MM.1S (cell line): ENCODE measurements at regions not wholly inside any gene's neighbourhood (a gene's known extent, or its start where the extent isn't known, plus 50 kb on each side); places are given as distances from the start of the nearest gene placed in this dataset.

Source experiments
- EZH2 ChIP-seq: fragments of 300-600 bp; sonication (generic); optimal IDR thresholded peaks from 2 replicates; pipeline ENCODE3; 2017; ENCODE audit warnings: low read depth, mild to moderate bottlenecking, antibody characterized with exemption, low read length, mixed read lengths
- EZH2phosphoT487 ChIP-seq: fragments of 300-600 bp; sonication (generic); IDR thresholded peaks from 2 replicates; pipeline ENCODE4 v1.6.1; 2018; ENCODE audit warnings: antibody characterized with exemption, low read length
- TF ChIP-seq, protein P1 (sequence below): fragments of 300-600 bp; sonication (generic); IDR thresholded peaks from 2 replicates; pipeline ENCODE4 v1.5.1; 2016; ENCODE audit warnings: antibody characterized with exemption, low read length, mixed read lengths

DNA sequence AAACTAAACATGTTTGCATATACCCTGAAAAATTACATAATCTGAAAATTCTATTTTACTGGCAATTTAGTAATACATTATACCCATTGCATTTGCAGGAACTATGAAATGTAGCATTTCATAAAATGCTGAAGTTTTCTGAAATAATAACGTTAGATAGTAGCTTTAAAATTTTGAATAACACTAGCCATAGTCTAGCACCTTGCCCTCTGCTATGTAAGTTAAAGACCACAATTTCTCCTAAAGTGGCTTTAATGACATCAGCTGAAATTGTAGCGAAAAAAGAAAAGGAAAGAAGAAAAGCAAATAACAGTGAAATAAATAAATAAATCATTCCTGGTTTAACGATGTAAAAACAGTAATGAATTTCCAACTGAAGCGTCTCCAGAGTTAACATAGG is 172.8 kb upstream of the RASA1 start:
- TF ChIP-seq, protein P1, sequence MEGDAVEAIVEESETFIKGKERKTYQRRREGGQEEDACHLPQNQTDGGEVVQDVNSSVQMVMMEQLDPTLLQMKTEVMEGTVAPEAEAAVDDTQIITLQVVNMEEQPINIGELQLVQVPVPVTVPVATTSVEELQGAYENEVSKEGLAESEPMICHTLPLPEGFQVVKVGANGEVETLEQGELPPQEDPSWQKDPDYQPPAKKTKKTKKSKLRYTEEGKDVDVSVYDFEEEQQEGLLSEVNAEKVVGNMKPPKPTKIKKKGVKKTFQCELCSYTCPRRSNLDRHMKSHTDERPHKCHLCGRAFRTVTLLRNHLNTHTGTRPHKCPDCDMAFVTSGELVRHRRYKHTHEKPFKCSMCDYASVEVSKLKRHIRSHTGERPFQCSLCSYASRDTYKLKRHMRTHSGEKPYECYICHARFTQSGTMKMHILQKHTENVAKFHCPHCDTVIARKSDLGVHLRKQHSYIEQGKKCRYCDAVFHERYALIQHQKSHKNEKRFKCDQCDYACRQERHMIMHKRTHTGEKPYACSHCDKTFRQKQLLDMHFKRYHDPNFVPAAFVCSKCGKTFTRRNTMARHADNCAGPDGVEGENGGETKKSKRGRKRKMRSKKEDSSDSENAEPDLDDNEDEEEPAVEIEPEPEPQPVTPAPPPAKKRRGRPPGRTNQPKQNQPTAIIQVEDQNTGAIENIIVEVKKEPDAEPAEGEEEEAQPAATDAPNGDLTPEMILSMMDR, result no peak
- no peak for TF ChIP-seq EZH2
- TF ChIP-seq EZH2phosphoT487, result no peak
